ENCODE measurements at regions not wholly inside any gene's neighbourhood (a gene's known extent, or its start where the extent isn't known, plus 50 kb on each side); places are given as distances from the start of the nearest gene placed in this dataset.

GRCh38 chr6:71106276-71106675, 149.4 kb upstream of the B3GAT2 start:
- no peak for TF ChIP-seq CTCF (IDR thresholded peaks at IDR 0.05; ENCODE audit: partially characterized antibody, unreplicated experiment)
- Mint-ChIP-seq H3K36me3 (ENCODE audit: unreplicated experiment) (no peaks in the 10 kb centered on the region), H3K4me3 (ENCODE audit: unreplicated experiment) (no peak overlapping the region), H3K27me3 (ENCODE audit: unreplicated experiment) (no peaks in the 10 kb centered on the region), H3K9me3 (ENCODE audit: unreplicated experiment) (no peaks in the 10 kb centered on the region), H3K4me1 (ENCODE audit: low read depth, unreplicated experiment) (peaks cover 8% of the 10 kb centered on the region), H3K27ac (ENCODE audit: unreplicated experiment) (no peak overlapping the region)
- no peak for DNase-seq

DNA sequence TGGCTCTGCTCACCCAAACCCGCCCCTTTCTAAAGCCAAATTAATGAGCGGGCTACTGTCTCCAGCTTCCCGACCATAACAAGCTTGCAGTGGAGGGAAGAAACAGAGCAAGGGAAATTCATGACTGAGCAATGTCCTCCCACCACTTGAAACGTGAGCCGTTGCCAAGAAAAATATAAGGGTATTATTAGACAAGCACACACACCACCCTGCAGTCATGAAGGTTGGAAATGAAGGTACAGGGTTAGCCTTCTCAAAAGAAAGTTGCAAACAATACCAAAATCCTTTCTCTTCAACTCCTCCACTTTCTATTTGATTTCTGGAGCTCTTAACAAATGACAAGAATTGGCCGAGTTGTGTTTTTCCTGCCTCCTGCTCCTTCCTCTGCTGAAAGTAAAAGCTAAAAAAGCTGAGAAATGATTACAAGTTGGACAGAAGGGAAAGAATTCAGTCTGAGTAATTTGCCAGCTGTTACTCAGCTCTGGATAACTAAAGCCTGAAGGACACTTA, 151.1 kb upstream of the B3GAT2 start:
- Mint-ChIP-seq H3K27ac (ENCODE audit: unreplicated experiment) (no peak overlapping the region), H3K9me3 (ENCODE audit: unreplicated experiment) (peaks cover 2% of the 10 kb centered on the region), H3K36me3 (ENCODE audit: unreplicated experiment) (no peaks in the 10 kb centered on the region), H3K4me1 (ENCODE audit: low read depth, unreplicated experiment) (peaks cover 14% of the 10 kb centered on the region), H3K27me3 (ENCODE audit: unreplicated experiment) (no peaks in the 10 kb centered on the region), H3K4me3 (ENCODE audit: unreplicated experiment) (no peak overlapping the region)
- no peak for DNase-seq
- TF ChIP-seq CTCF (IDR thresholded peaks at IDR 0.05; ENCODE audit: partially characterized antibody, unreplicated experiment): no peak

GRCh38 chr6:71114544-71114943, 157.7 kb upstream of the B3GAT2 start:
- TF ChIP-seq CTCF (IDR thresholded peaks at IDR 0.05; ENCODE audit: partially characterized antibody, unreplicated experiment): no peak
- Mint-ChIP-seq H3K27me3 (ENCODE audit: unreplicated experiment) (no peaks in the 10 kb centered on the region), H3K9me3 (ENCODE audit: unreplicated experiment) (peaks cover 2% of the 10 kb centered on the region), H3K36me3 (ENCODE audit: unreplicated experiment) (peaks cover 13% of the 10 kb centered on the region), H3K4me3 (ENCODE audit: unreplicated experiment) (no peak overlapping the region), H3K4me1 (ENCODE audit: low read depth, unreplicated experiment) (peaks cover 8% of the 10 kb centered on the region), H3K27ac (ENCODE audit: unreplicated experiment) (no peak overlapping the region)
- no peak for DNase-seq

DNA sequence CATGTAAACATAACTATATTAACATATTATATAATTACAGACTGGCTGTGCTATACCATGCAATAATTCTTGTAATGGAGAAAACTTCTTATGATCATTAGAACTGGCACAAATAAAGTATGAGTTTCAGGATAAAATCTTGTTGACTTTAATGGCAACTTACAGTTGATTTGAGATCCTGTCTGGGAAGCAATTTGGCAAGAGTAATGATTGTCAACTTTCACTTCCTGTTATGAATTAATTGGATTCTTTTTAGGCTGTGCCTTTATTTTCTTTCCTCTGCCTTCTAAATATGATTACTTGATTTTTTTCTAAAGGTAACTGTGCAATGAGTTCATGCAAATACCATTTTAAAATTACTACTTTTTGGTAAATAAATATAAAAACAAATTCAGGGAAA, 158.1 kb upstream of the B3GAT2 start:
- no peak for DNase-seq
- Mint-ChIP-seq H3K27me3 (ENCODE audit: unreplicated experiment) (no peaks in the 10 kb centered on the region), H3K4me1 (ENCODE audit: low read depth, unreplicated experiment) (peaks cover 8% of the 10 kb centered on the region), H3K36me3 (ENCODE audit: unreplicated experiment) (peaks cover 17% of the 10 kb centered on the region), H3K9me3 (ENCODE audit: unreplicated experiment) (peaks cover 2% of the 10 kb centered on the region), H3K4me3 (ENCODE audit: unreplicated experiment) (no peak overlapping the region), H3K27ac (ENCODE audit: unreplicated experiment) (no peak overlapping the region)
- TF ChIP-seq CTCF (IDR thresholded peaks at IDR 0.05; ENCODE audit: partially characterized antibody, unreplicated experiment): no peak

- Mint-ChIP-seq H3K4me1 (ENCODE audit: low read depth, unreplicated experiment) (no peaks in the 10 kb centered on the region), H3K9me3 (ENCODE audit: unreplicated experiment) (peaks cover 1% of the 10 kb centered on the region), H3K27me3 (ENCODE audit: unreplicated experiment) (no peaks in the 10 kb centered on the region), H3K4me3 (ENCODE audit: unreplicated experiment) (no peak overlapping the region), H3K27ac (ENCODE audit: unreplicated experiment) (no peak overlapping the region), H3K36me3 (ENCODE audit: unreplicated experiment) (peaks cover 23% of the 10 kb centered on the region)
- DNase-seq: no peak
- no peak for TF ChIP-seq CTCF (IDR thresholded peaks at IDR 0.05; ENCODE audit: partially characterized antibody, unreplicated experiment)
These were observed 162.7 kb upstream of the B3GAT2 start for GRCh38 chr6:71119560-71119959.

Measured in glutamatergic neuron (in vitro differentiated cells).